D721Med (cell line): ENCODE measurements at regions not wholly inside any gene's neighbourhood (a gene's known extent, or its start where the extent isn't known, plus 50 kb on each side); places are given as distances from the start of the nearest gene placed in this dataset.
"Not testable (repeated sequence)": the region's sequence is repeated elsewhere in the genome, so short reads cannot be mapped to it uniquely, and the experiment has no call there.

Experiments
- DNase-seq: peaks from one replicate; pipeline ENCODE4 v3.0.0; 2011; ENCODE audit warnings: low spot score; ENCODE audit not compliant: insufficient read length
- FAIRE-seq: peaks from 2 replicates; lab custom pipeline; 2011; peaks lifted over from hg19 to GRCh38; lab: Jason Lieb, UNC
- TF ChIP-seq, protein P1 (sequence below): IDR thresholded peaks from 2 replicates; pipeline ENCODE4 v1.5.1; 2012; ENCODE audit warnings: mild to moderate bottlenecking, control low read depth; ENCODE audit not compliant: insufficient read depth; ENCODE audit errors: missing control alignments

DNA sequence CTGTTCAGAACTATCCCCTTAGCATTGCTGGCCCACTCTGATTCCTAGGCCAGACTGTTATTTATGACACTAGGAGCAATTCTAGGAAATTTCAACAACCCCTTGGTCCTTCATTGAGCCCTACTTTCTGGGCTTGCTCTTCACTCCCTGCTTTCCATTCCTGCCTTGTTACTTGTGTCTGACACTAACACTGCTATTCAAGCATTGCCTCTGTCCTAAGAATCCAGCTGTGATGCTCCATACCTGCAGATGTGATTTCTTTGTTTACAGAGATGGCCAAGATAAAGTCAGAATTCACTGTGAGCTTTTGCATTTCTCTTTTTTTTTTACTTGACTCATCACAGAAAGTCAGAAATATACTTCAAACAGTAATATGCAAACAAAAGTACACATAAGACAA is 377.2 kb upstream of the GOT2 start:
- DNase-seq (no peak), FAIRE-seq (no peak)
- TF ChIP-seq, protein P1, sequence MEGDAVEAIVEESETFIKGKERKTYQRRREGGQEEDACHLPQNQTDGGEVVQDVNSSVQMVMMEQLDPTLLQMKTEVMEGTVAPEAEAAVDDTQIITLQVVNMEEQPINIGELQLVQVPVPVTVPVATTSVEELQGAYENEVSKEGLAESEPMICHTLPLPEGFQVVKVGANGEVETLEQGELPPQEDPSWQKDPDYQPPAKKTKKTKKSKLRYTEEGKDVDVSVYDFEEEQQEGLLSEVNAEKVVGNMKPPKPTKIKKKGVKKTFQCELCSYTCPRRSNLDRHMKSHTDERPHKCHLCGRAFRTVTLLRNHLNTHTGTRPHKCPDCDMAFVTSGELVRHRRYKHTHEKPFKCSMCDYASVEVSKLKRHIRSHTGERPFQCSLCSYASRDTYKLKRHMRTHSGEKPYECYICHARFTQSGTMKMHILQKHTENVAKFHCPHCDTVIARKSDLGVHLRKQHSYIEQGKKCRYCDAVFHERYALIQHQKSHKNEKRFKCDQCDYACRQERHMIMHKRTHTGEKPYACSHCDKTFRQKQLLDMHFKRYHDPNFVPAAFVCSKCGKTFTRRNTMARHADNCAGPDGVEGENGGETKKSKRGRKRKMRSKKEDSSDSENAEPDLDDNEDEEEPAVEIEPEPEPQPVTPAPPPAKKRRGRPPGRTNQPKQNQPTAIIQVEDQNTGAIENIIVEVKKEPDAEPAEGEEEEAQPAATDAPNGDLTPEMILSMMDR = no peak

DNA sequence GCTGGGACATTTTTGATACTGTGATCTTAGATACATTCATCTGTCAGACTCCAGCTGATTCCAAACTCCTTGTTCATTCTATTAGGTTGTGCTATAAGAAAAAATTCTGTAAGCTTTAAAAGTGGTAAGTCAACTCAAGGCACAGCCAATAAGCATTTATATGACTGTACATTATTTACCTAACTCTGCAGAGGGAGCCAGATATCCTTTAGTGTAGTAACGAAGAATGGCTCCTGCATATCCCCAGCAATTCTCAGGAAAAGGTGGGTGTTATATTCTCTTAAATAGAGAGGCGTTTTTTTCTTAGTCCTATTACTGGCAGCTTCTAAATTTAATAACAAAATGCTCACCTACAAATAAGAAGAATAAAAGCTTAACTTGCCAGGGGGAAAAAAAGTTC is 374.3 kb upstream of the GOT2 start:
- no peak for DNase-seq
- TF ChIP-seq, protein P1 = no peak
- FAIRE-seq = no peak

DNA sequence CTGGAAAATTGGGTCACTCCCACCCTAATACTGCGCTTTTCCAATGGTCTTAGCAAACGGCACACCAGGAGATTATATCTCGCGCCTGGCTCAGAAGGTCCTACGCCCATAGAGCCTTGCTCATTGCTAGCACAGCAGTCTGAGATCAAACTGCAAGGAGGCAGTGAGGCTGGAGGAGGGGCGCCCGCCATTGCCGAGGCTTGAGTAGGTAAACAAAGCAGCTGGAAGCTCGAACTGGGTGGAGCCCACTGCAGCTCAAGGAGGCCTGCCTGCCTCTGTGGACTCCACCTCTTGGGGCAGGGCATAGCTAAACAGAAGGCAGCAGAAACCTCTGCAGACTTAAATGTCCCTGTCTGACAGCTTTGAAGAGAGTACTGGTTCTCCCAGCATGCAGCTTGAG is 362.6 kb upstream of the GOT2 start:
- not testable (repeated sequence) for FAIRE-seq, DNase-seq

GRCh38 chr16:59090541-59090940 is 356.4 kb upstream of the GOT2 start:
- FAIRE-seq = no peak
- DNase-seq = no peak
- TF ChIP-seq, protein P1 = no peak

GRCh38 chr16:59088431-59088830 is 354.3 kb upstream of the GOT2 start:
- no peak for DNase-seq
- no peak for FAIRE-seq
- TF ChIP-seq, protein P1 = no peak

GRCh38 chr16:59087641-59088040 is 353.5 kb upstream of the GOT2 start:
- no peak for FAIRE-seq
- DNase-seq = no peak
- TF ChIP-seq, protein P1 = no peak

DNA sequence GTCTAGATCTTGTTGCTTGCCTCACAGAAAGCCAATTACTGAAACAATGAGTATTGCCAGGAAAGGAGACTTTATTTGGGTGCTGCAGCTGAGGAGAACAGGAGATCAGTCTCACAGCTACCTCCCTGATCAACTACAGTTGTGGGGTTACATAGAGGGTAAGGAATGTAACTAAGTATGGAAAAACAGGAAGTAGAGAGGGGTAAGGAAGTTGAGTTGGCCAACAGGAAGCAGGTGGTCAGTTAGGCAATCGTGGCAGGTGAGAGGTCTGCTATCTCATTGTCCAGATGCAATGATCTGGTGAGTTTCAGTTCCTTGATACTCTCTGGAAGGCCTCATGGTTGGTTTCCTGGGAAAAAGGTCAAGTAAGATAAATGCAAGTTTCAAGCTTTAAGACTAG is 333.1 kb upstream of the GOT2 start:
- DNase-seq (no peak), FAIRE-seq (no peak)
- TF ChIP-seq, protein P1 = no peak

DNA sequence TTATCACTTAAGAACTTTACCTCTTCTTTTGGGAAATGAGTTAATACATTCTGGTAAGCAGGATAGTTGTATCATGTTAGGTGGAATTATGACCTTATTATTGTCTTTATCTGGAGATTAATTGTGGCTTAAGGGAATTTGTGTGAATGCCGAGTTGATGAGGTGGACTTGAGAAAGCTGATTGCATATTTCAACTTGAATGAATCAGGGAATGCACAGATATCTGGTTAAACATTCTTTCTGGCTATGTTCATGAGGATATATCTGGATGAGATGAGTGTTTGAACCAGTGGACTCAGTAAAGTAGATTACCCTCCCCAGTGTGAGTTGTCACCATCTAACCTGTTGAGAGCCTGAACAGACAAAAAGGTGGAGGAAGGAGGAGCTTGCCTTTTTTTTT is 326.1 kb upstream of the GOT2 start:
- TF ChIP-seq, protein P1 = no peak
- no peak for FAIRE-seq
- DNase-seq = no peak
